PC-9 (cell line): ENCODE measurements at regions not wholly inside any gene's neighbourhood (a gene's known extent, or its start where the extent isn't known, plus 50 kb on each side); places are given as distances from the start of the nearest gene placed in this dataset.

Experiments used
- EZH2 ChIP-seq: fragments of 200-600 bp; sonication (generic); IDR thresholded peaks from 2 replicates; pipeline ENCODE4 v1.8.0; 2017; ENCODE audit warnings: antibody characterized with exemption, low read depth
- TF ChIP-seq, protein P1 (sequence below): fragments of 200-600 bp; sonication (generic); conservative IDR thresholded peaks from 2 replicates; pipeline ENCODE4 v1.6.1; 2017; ENCODE audit warnings: mixed run types, antibody characterized with exemption, mild to moderate bottlenecking, moderate library complexity

DNA sequence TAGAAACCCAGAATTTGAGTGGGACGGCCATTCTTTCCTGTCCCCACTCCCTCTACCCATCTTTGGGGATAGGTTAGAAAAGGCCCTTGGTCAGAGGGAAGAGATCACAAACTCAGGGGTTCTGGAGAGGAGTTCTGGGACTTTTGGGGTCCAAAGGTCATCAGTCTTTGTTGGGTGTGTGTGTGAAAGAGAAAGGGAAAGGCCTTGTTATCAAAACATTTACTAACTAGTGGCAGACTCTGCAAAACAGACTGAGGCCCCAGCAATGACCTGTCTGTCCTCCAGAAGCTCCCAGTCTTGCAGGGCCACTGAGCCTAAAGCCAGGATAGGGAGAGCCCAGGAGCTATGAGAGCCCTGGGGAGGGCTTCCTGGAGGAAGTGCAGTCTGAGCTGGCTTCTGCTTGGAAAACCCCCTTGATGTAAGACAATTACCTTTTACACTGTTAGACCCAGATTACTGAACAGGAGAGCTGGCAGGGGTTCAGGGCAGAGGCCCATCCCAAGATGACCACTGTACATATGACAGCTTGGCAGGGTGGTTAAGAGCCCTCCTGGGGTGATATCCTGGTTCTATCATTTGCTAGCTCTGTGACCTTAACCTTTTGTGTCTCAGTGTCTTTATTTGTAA is 429.1 kb upstream of the CCDC196 start:
- TF ChIP-seq, protein P1, sequence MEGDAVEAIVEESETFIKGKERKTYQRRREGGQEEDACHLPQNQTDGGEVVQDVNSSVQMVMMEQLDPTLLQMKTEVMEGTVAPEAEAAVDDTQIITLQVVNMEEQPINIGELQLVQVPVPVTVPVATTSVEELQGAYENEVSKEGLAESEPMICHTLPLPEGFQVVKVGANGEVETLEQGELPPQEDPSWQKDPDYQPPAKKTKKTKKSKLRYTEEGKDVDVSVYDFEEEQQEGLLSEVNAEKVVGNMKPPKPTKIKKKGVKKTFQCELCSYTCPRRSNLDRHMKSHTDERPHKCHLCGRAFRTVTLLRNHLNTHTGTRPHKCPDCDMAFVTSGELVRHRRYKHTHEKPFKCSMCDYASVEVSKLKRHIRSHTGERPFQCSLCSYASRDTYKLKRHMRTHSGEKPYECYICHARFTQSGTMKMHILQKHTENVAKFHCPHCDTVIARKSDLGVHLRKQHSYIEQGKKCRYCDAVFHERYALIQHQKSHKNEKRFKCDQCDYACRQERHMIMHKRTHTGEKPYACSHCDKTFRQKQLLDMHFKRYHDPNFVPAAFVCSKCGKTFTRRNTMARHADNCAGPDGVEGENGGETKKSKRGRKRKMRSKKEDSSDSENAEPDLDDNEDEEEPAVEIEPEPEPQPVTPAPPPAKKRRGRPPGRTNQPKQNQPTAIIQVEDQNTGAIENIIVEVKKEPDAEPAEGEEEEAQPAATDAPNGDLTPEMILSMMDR: no peak
- no peak for TF ChIP-seq EZH2
